NCI-H345 treated with DMSO at 0.1 percent for 48 hours (cell line): ENCODE measurements at regions not wholly inside any gene's neighbourhood (a gene's known extent, or its start where the extent isn't known, plus 50 kb on each side); places are given as distances from the start of the nearest gene placed in this dataset.
"Not testable (repeated sequence)": the region's sequence is repeated elsewhere in the genome, so short reads cannot be mapped to it uniquely, and the experiment has no call there.

Experiments used
- DNase-seq: peaks from one replicate; lab custom pipeline; 2025; ENCODE audit not compliant: unreplicated experiment; lab: John Stamatoyannopoulos, UW

- DNase-seq = no peak
These were observed 129.2 kb downstream of the GLUL start for GRCh38 chr1:182262425-182262824.

GRCh38 chr1:182261655-182262054 is 129.9 kb downstream of the GLUL start:
- DNase-seq = no peak

- no peak for DNase-seq
These were observed 131.1 kb downstream of the GLUL start for GRCh38 chr1:182260516-182260915.

- no peak for DNase-seq
These were observed 131.6 kb downstream of the GLUL start for GRCh38 chr1:182259968-182260367.

GRCh38 chr1:182259229-182259872 is 132.2 kb downstream of the GLUL start:
- no peak for DNase-seq

GRCh38 chr1:182257369-182258063 is 134.1 kb downstream of the GLUL start:
- DNase-seq = no peak

- DNase-seq = no peak
These were observed 134.7 kb downstream of the GLUL start for GRCh38 chr1:182256931-182257330.

- DNase-seq = no peak
These were observed 136.1 kb downstream of the GLUL start for GRCh38 chr1:182255494-182255893.

GRCh38 chr1:182253319-182253860 is 138.2 kb downstream of the GLUL start:
- DNase-seq = no peak

GRCh38 chr1:182251561-182251960 is 140.0 kb downstream of the GLUL start:
- DNase-seq = no peak

GRCh38 chr1:182249201-182249676 is 142.4 kb downstream of the GLUL start:
- no peak for DNase-seq

- no peak for DNase-seq
These were observed 142.9 kb downstream of the GLUL start for GRCh38 chr1:182248721-182249120.

- not testable (repeated sequence) for DNase-seq
These were observed 143.8 kb downstream of the GLUL start for GRCh38 chr1:182247813-182248212.

- no peak for DNase-seq
These were observed 144.8 kb downstream of the GLUL start for GRCh38 chr1:182246783-182247182.

- no peak for DNase-seq
These were observed 146.6 kb downstream of the GLUL start for GRCh38 chr1:182245040-182245439.

GRCh38 chr1:182244451-182244850 is 147.1 kb downstream of the GLUL start:
- DNase-seq = no peak

GRCh38 chr1:182242641-182243040 is 148.9 kb downstream of the GLUL start:
- no peak for DNase-seq

GRCh38 chr1:182240085-182240484 is 151.5 kb downstream of the GLUL start:
- no peak for DNase-seq

GRCh38 chr1:182238421-182238820 is 153.2 kb downstream of the GLUL start:
- no peak for DNase-seq

GRCh38 chr1:182237329-182237728 is 154.3 kb downstream of the GLUL start:
- no peak for DNase-seq

- no peak for DNase-seq
These were observed 154.9 kb downstream of the GLUL start for GRCh38 chr1:182236651-182237077.

GRCh38 chr1:182235952-182236650 is 155.5 kb downstream of the GLUL start:
- DNase-seq = peak; percentile 98
